Liver (tissue), 7 donors: ENCODE measurements at regions not wholly inside any gene's neighbourhood (a gene's known extent, or its start where the extent isn't known, plus 50 kb on each side); places are given as distances from the start of the nearest gene placed in this dataset. TPM values are rescaled to one million over a fixed set of nuclear protein-coding genes. Genes with fewer than 3 reads are reported as not detected.

Experiments
- DNase-seq: peaks from one replicate; pipeline ENCODE4 v3.0.0-alpha.2; 2017; ENCODE audit warnings: low spot score
- H3K27ac ChIP-seq, 2 donors: one replicate each; pipeline ENCODE4 v1.7.0; 2013; ENCODE audit warnings: inconsistent platforms in 2 of 2, low read length in 2 of 2, control low read depth in 1 of 2, low read depth in 1 of 2, mild to moderate bottlenecking in 1 of 2
- H3K27me3 ChIP-seq, 4 donors: one replicate each; pipeline versions ENCODE4 v1.6.1 to v1.7.0; 2013; ENCODE audit warnings: low read length in 3 of 4, inconsistent platforms in 1 of 4, mild to moderate bottlenecking in 1 of 4, moderate library complexity in 1 of 4; ENCODE audit not compliant: control insufficient read depth in 4 of 4, insufficient read depth in 4 of 4
- H3K36me3 ChIP-seq, 4 donors: one replicate each; pipeline versions ENCODE4 v1.6.1 to v1.7.0; 2013; ENCODE audit warnings: low read length in 3 of 4, mild to moderate bottlenecking in 3 of 4, low read depth in 1 of 4, moderate library complexity in 1 of 4; ENCODE audit not compliant: control insufficient read depth in 4 of 4, insufficient read depth in 3 of 4
- H3K4me1 ChIP-seq, 4 donors: one replicate each; pipeline versions ENCODE4 v1.6.1 to v1.7.0; 2013; ENCODE audit warnings: low read length in 3 of 4, mild to moderate bottlenecking in 3 of 4, moderate library complexity in 1 of 4; ENCODE audit not compliant: control insufficient read depth in 4 of 4, insufficient read depth in 4 of 4
- H3K4me3 ChIP-seq, 3 donors: one replicate each; pipeline versions ENCODE4 v1.6.1 to v1.7.0; 2013; ENCODE audit warnings: low read length in 3 of 3, control low read depth in 1 of 3, low read depth in 1 of 3, mild to moderate bottlenecking in 1 of 3
- H3K9ac ChIP-seq, 2 donors: one replicate each; pipeline ENCODE4 v1.7.0; 2013; ENCODE audit warnings: low read length in 2 of 2, mild to moderate bottlenecking in 2 of 2, moderate library complexity in 2 of 2, control low read depth in 1 of 2, low read depth in 1 of 2
- H3K9me3 ChIP-seq, 4 donors: one replicate each; pipeline versions ENCODE4 v1.6.1 to v1.7.0; 2013; ENCODE audit warnings: low read length in 3 of 4; ENCODE audit not compliant: control insufficient read depth in 4 of 4
- YY1 ChIP-seq: IDR thresholded peaks from 2 replicates; pipeline ENCODE4 v1.6.1; 2016; ENCODE audit warnings: antibody characterized with exemption, mild to moderate bottlenecking
- WGBS: extraction: QIAGEN DNeasy Blood & Tissue Kit; methylation state at CpG from one replicate; pipeline ENCODE4 v1.1.7; 2013; 5-methylcytosine and 5-hydroxymethylcytosine counted together
- small RNA-seq: library from RNA; depleted of rRNA; stranded (forward); fragments of <200 nt; gene quantifications from one replicate; pipeline ENCODE3, GENCODE V24; 2014
- donor health status: healthy.
- donor health status: healthy.
- donor health status: healthy.

- no peak overlapping the region for H3K9ac ChIP-seq
- H3K9me3 ChIP-seq = peaks cover 0 to 2% (median 0%) of the 10 kb centered on the region in 4 donors
- 79% methylated on average over 2 of the region's 2 CpGs for WGBS
- H3K27me3 ChIP-seq = no peaks in the 10 kb centered on the region
- no peaks in the 10 kb centered on the region for H3K4me1 ChIP-seq
- no peaks in the 10 kb centered on the region for H3K36me3 ChIP-seq
- no peak overlapping the region for H3K27ac ChIP-seq
- TF ChIP-seq YY1 = no peak
- H3K4me3 ChIP-seq = no peak overlapping the region
- DNase-seq = no peak
Measured at GRCh38 chr10:52836816-52837215, 64.2 kb upstream of the MBL2 start.

Small RNA genes lying in the stretch of these regions (small RNA-seq; reads per million reads assigned to genes)
- gene RF00019 = not detected
- gene RNA5SP318 = not detected
- gene SNRPEP8 = not detected
